Gastroesophageal sphincter (tissue), 4 donors: ENCODE measurements at regions not wholly inside any gene's neighbourhood (a gene's known extent, or its start where the extent isn't known, plus 50 kb on each side); places are given as distances from the start of the nearest gene placed in this dataset.

Experiments
- ATAC-seq: fragments of 150-250 bp; one replicate; pipeline ENCODE4 v1.9.1; 2016; ENCODE audit warnings: mild to moderate bottlenecking, moderate library complexity
- H3K27ac ChIP-seq, 4 donors: fragments of 200-600 bp; sonication (generic) in 3 of 4; 1 replicate in 3 of 4; 2 replicates in 1 of 4; pipeline ENCODE4 v1.5.1; 2016 to 2019
- H3K27me3 ChIP-seq: fragments of 200-600 bp; sonication (generic); one replicate; pipeline ENCODE4 v1.5.1; 2019
- H3K36me3 ChIP-seq, 2 donors: fragments of 200-600 bp; sonication (generic); one replicate each; pipeline ENCODE4 v1.5.1; 2019; ENCODE audit warnings: control low read depth in 1 of 2
- H3K4me1 ChIP-seq, 3 donors: fragments of 200-600 bp; sonication (generic); 1 replicate in 2 of 3; 2 replicates in 1 of 3; pipeline ENCODE4 v1.5.1; 2016 to 2019; ENCODE audit warnings: control low read depth in 2 of 3
- H3K4me3 ChIP-seq, 2 donors: fragments of 200-600 bp; sonication (generic); one replicate each; pipeline ENCODE4 v1.5.1; 2019; ENCODE audit warnings: mild to moderate bottlenecking in 1 of 2, moderate library complexity in 1 of 2
- H3K9me3 ChIP-seq, 3 donors: fragments of 200-600 bp; sonication (generic); one replicate each; pipeline ENCODE4 v1.5.1; 2017 to 2019; ENCODE audit warnings: control low read depth in 2 of 3
- EP300 ChIP-seq: sonication (generic); formaldehyde crosslinking; IDR thresholded peaks from one replicate; pipeline ENCODE4 v1.6.1; 2017; ENCODE audit warnings: antibody characterized with exemption, mild to moderate bottlenecking
- POLR2A ChIP-seq, 2 donors: fragments of 450-650 bp; IDR thresholded peaks; one replicate each; pipeline ENCODE4 v1.6.1; 2017; ENCODE audit warnings: antibody characterized with exemption in 2 of 2, mild to moderate bottlenecking in 2 of 2, moderate library complexity in 1 of 2
- POLR2AphosphoS5 ChIP-seq: sonication (generic); formaldehyde crosslinking; IDR thresholded peaks from one replicate; pipeline ENCODE4 v1.6.1; 2017; ENCODE audit warnings: antibody characterized with exemption
- WGBS, 2 donors: methylation state at CpG; one replicate each; pipeline ENCODE4 v1.1.5; 2018; ENCODE audit warnings: low coverage in 1 of 2; 5-methylcytosine and 5-hydroxymethylcytosine counted together
- TF ChIP-seq, protein P1 (sequence below), 4 experiments: fragments of 200-600 bp in 2 of 4; fragments of 450-650 bp in 2 of 4; sonication (generic) in 1 of 4; IDR thresholded peaks; one replicate each; pipeline ENCODE4 v1.5.1; 2017 to 2019; ENCODE audit warnings: antibody characterized with exemption in 4 of 4, mild to moderate bottlenecking in 2 of 4, moderate library complexity in 2 of 4

DNA sequence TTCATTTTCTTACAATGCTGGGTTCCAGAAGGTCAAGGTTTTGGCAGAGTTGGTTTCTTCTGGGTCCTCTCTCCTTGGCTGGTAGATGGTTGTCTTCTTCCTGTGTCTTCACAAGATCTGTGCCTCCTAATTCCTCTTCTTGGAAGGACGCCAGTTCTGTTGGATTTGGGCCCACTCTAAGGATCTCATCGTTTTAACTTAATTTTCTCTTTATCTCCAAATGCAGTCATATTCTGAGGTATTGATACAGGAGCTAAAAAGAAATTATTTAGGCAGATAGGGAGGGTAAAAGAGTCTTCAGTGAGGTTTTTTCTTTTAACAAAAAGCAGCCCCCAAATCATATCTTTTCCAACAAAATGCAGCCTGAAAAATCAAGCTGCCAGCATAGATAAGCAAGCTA, 998.4 kb downstream of the SOCS6 start:
- Histone ChIP-seq H3K4me3 (no peak overlapping the region), H3K4me1 (no peaks in the 10 kb centered on the region), H3K36me3 (no peaks in the 10 kb centered on the region), H3K27ac (no peak overlapping the region), H3K9me3 (no peaks in the 10 kb centered on the region), H3K27me3 (no peaks in the 10 kb centered on the region)
- 15% methylated on average over 2 of the region's 2 CpGs; no CpG with 5 or more reads in 1 of the 2 donors for WGBS, 2 donors
- TF ChIP-seq, protein P1, sequence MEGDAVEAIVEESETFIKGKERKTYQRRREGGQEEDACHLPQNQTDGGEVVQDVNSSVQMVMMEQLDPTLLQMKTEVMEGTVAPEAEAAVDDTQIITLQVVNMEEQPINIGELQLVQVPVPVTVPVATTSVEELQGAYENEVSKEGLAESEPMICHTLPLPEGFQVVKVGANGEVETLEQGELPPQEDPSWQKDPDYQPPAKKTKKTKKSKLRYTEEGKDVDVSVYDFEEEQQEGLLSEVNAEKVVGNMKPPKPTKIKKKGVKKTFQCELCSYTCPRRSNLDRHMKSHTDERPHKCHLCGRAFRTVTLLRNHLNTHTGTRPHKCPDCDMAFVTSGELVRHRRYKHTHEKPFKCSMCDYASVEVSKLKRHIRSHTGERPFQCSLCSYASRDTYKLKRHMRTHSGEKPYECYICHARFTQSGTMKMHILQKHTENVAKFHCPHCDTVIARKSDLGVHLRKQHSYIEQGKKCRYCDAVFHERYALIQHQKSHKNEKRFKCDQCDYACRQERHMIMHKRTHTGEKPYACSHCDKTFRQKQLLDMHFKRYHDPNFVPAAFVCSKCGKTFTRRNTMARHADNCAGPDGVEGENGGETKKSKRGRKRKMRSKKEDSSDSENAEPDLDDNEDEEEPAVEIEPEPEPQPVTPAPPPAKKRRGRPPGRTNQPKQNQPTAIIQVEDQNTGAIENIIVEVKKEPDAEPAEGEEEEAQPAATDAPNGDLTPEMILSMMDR (IDR thresholded peaks at IDR 0.05): no peak
- no peak for TF ChIP-seq POLR2A (IDR thresholded peaks at IDR 0.05)
- TF ChIP-seq POLR2AphosphoS5: no peak
- TF ChIP-seq EP300: no peak
- ATAC-seq: no peak

DNA sequence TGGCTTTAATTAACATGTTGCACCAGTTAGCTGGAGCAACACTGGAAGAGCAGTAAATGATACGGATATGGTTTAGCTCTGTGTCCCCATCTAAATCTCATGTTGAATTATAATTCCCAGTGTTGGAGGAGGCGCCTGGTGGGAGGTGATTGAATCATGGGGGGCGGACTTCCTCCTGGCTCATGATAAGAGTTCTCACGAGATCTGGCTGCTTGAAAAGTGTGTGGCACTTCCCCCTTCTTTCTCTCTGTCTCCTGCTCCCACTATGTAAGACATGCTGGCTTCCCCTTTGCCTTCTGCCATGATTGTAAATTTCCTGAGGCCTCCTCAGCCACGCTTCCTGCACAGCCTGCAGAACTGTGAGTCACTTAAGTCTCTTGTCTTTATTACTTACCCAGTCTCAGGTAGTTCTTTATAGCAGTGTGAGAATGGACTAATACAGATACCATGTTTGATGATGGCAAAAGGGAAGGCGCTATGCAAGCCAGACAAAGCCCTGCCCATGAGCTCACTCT, 963.6 kb downstream of the SOCS6 start:
- Histone ChIP-seq H3K4me1 (no peaks in the 10 kb centered on the region), H3K36me3 (no peaks in the 10 kb centered on the region), H3K27me3 (no peaks in the 10 kb centered on the region), H3K9me3 (no peaks in the 10 kb centered on the region), H3K4me3 (no peak overlapping the region), H3K27ac (no peak overlapping the region)
- TF ChIP-seq POLR2AphosphoS5 (no peak), POLR2A (IDR thresholded peaks at IDR 0.05) (no peak), EP300 (no peak)
- TF ChIP-seq, protein P1 (IDR thresholded peaks at IDR 0.05): no peak
- ATAC-seq: no peak
- WGBS, 2 donors: 82 to 93% methylated on average over 3 to 6 of the region's 6 CpGs

DNA sequence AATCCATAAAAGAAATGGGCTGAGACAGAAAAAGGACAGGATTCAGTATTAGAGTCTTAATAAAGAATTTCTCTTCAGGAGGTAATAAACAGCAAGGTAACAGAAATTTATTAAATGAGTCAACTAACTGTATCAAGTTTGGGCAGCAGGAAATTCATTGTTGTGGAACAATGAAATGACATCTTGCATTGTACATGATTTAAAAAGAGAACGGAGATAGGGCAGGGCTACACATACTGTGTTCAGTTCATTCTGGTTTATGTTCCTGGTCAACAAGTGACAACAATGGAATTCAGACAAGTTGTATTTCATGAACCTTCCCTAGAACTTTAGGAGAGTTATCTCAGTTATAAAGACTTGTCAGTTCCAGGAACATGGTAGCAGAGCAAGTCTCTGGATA, 961.3 kb downstream of the SOCS6 start:
- WGBS, 2 donors: 50 to 53% methylated on average over 1 of the region's 1 CpG
- no peak for ATAC-seq
- no peak overlapping the region for H3K27ac ChIP-seq

DNA sequence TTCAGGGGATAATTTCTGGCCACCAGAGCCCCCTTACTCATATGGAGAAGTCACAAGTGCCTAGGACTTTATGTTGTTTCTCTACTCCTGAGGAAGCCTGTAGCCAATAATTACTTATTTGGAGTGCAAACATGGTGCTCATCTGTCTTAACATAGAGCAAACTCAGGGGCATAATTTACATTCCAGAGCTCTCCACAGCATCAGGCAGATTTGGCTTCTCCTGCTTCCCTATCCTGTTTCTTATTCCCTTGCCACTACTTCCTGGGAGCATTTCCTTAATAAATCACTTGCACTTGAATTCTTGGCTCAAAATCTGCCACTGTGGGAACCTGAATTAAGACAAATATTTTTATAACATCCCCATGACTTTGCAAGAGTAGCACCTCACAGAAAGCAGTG, 960.9 kb downstream of the SOCS6 start:
- no peaks in the 10 kb centered on the region for H3K27me3 ChIP-seq
- H3K4me3 ChIP-seq: no peak overlapping the region
- no peak overlapping the region for H3K27ac ChIP-seq
- TF ChIP-seq POLR2AphosphoS5: no peak
- TF ChIP-seq EP300: no peak
- TF ChIP-seq, protein P1 (IDR thresholded peaks at IDR 0.05): no peak
- TF ChIP-seq POLR2A (IDR thresholded peaks at IDR 0.05): no peak
- H3K36me3 ChIP-seq: no peaks in the 10 kb centered on the region
- no peak for ATAC-seq
- H3K9me3 ChIP-seq: no peaks in the 10 kb centered on the region
- H3K4me1 ChIP-seq: no peaks in the 10 kb centered on the region

More for the DNA sequence above, 961.3 kb downstream of the SOCS6 start:
- no peaks in the 10 kb centered on the region for H3K36me3 ChIP-seq
- no peak for TF ChIP-seq POLR2A (IDR thresholded peaks at IDR 0.05)
- TF ChIP-seq EP300: no peak
- TF ChIP-seq, protein P1 (IDR thresholded peaks at IDR 0.05): no peak
- TF ChIP-seq POLR2AphosphoS5: no peak
- H3K27me3 ChIP-seq: no peaks in the 10 kb centered on the region
- H3K4me1 ChIP-seq: no peaks in the 10 kb centered on the region
- H3K9me3 ChIP-seq: no peaks in the 10 kb centered on the region
- H3K4me3 ChIP-seq: no peak overlapping the region

DNA sequence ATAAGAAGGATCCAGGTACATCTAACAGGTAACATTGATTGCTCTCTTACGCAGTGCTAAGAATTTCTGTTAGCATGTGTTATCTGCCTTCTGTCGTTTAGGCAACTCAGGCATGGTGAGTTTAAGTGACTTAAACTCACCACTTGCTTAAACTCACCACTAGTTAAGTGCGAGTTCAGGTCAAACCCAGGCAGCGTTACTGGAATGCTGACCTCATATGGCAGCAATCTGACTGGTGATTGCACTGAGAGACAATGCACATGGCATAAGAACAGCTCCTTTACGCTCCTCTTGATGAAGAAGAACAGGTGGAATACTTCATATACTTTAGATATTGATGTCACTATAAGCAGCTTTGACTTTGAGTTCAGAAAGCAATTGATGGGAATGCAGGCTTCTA, 954.1 kb downstream of the SOCS6 start:
- Histone ChIP-seq H3K27ac (no peak overlapping the region), H3K27me3 (no peaks in the 10 kb centered on the region), H3K9me3 (no peaks in the 10 kb centered on the region), H3K4me1 (no peaks in the 10 kb centered on the region), H3K4me3 (no peak overlapping the region), H3K36me3 (no peaks in the 10 kb centered on the region)
- ATAC-seq: no peak
- WGBS, 2 donors: 33 to 35% methylated on average over 4 to 5 of the region's 5 CpGs
- TF ChIP-seq, protein P1 (IDR thresholded peaks at IDR 0.05): no peak
- TF ChIP-seq POLR2A (IDR thresholded peaks at IDR 0.05) (no peak), POLR2AphosphoS5 (no peak), EP300 (no peak)
